HG03060 (cell line): ENCODE measurements at regions not wholly inside any gene's neighbourhood (a gene's known extent, or its start where the extent isn't known, plus 50 kb on each side); places are given as distances from the start of the nearest gene placed in this dataset.
"Not testable (repeated sequence)": the region's sequence is repeated elsewhere in the genome, so short reads cannot be mapped to it uniquely, and the experiment has no call there.

ENCODE experiments used
- ATAC-seq: cut with Tn5 transposase; IDR thresholded peaks from one replicate; pipeline ENCODE4 v1.9.1; 2021; ENCODE audit warnings: low read depth, moderate number of reproducible peaks; ENCODE audit not compliant: unreplicated experiment

GRCh38 chr16:85235991-85236817 lies 123.9 kb upstream of the CIBAR2 start:
- ATAC-seq, result no peak

DNA sequence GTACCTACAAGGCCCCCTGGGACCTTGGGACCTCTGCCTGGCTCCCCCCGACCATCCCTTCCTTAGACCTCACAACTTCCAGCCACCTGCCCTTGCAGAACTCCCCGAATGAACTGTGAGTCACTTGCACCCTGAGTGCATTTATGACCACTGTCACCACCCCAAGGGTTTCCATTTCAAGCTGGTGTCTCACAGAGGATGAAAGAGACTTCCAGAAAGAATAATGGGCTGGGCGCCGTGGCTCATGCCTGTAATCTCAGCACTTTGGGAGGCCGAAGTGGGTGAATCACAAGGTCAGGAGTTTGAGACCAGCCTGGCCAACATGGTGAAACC lies 124.5 kb upstream of the CIBAR2 start:
- no peak for ATAC-seq

DNA sequence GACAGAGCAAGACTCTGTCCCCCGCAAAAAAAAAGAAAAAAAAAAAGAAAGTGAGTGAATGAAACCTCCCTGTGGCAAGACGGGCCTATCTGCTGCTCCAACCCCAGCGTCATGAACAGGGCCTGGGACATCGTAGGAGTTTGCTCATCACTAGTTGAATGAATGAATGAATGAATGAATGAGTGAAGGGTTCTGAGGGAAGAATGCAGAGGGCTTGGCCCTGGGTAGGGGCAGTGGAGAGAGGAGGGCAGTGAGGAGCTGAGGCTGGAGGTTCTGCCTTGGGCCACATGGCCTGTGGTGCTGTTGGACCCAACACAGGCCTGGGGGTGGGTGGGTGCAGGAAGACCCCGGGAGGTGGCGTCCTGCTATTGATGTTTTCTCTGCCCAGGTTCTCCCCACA lies 125.5 kb upstream of the CIBAR2 start:
- no peak for ATAC-seq

GRCh38 chr16:85238233-85238647 lies 126.0 kb upstream of the CIBAR2 start:
- no peak for ATAC-seq

GRCh38 chr16:85239239-85239638 lies 127.0 kb upstream of the CIBAR2 start:
- ATAC-seq, result no peak

- no peak for ATAC-seq
These were observed 127.6 kb upstream of the CIBAR2 start for GRCh38 chr16:85239871-85240270.

DNA sequence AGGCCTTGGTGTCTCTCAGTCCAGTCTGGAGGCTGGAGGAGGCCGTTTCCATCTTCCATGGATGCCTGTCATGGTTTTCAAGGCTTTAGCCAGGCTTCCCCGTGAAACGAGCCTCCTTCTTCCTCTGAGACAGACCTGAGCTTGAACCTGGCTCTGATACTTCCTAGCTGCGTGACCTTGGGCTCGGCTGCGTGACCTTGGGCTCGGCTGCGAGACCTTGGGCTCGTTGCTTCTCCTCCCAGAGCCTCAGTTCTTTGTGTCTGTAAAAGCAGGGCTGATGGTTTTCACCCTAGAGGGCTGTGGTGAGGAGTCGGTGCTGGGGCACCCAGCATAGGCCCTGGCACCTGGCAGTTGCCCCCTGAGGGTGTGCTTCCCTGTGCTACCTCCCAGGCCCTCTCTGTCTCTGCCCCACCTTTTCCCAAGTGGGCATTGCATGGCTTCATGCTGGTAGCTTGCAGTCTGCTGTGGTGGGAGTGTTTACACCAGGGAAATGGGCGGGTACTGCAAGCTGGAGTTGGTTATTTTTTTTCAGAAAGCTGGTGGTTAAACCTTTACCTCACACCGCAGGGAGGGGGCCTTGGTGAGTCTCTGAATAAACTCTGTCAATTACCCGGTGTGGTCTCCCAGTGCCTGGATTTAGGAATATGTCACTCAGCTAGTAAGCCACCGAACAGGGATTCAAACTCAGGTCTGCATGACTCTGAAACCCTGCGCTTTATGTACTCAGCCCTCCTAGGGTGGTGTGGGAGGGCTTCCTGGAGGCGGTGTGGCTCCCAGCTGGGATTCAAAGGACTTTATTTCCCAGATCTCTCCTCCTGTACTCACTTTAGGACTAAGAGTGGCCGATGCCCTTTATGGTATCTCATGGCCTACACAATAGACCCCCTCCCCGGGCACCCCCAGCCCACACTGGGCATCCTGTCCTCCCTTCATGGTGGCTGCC lies 129.0 kb upstream of the CIBAR2 start:
- no peak for ATAC-seq

- no peak for ATAC-seq
These were observed 129.9 kb upstream of the CIBAR2 start for GRCh38 chr16:85242140-85242539.

DNA sequence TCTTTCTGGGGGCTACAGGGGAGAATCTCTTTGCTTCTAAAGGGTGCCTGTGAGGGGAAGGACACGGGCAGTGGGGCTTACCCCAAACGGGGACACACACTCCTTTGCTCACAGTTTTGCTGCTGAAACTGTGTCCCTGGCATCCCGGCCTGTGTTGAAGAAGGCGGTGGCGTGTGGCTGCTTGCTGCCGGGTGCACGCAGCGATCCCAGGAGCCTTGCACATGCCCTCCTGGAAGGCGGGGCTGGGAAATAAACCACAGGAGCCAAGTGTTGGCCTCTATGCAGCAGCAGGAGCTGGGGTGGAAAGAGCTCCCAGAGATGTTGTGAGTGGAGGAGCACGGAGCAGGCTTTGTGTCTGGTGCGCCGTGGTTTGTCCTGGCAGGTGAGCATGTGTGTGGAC lies 131.0 kb upstream of the CIBAR2 start:
- no peak for ATAC-seq

- ATAC-seq, result not testable (repeated sequence)
These were observed 132.2 kb upstream of the CIBAR2 start for GRCh38 chr16:85244452-85244851.

DNA sequence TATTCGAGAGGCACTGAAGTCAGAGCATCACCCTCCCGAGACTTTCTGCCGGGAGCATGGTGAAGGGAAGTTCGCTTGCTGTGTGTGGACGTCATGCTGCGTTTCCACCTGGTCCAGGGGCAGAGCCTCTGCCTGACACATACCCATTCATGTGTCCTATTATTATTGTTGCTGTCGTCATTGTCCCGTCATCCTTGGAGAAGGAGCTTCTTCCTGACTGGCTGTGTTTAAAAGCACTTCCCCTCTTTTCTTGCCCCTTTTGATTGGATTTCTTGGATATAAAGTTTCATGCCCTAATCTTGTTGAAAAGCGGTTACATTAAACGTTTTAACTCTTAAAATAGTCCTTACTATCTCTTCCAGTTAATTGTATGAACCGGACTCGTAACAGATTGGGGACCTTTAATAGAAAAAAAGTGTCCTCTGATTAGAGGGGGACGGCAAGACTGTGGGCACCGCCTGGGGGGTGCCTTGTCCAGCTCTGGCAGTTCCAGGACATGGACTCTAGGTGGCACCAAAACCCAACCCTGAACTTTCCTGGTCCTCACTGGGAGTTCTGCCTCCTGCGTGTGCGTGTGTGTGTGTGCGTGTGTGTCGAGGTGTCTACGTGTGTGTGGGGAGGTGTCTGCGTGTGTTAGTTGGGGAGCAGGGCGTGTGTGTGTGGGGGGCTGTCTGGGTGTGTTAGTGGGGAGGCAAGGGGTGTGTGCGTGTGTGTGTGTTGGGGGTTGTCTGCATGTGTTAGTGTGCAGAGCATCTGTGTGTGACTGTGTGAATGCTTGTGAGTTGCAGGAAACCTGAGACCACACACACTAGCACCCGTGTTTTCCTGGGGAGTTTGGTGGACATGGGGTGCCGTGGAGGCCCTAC lies 133.3 kb upstream of the CIBAR2 start:
- no peak for ATAC-seq

- no peak for ATAC-seq
These were observed 134.2 kb upstream of the CIBAR2 start for GRCh38 chr16:85246473-85246872.

DNA sequence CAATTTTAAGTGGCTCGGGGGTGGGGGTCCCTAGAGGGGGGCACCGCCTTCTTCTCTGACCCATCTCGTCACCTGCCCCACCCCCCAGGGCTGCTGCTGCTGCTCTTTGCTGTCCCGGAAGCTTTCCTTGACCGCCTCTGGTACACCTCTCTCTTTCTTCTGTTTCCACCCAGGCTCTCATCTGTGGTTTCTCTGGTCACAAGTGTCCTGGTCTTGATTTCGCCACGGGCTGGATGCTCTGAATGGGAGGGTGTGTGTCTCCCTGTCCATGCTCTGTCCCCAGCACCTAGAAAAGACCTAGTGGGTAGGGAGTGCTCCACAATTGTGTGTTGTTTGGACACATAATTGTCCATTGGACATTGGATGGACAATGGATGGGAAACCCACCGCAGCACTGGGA lies 134.7 kb upstream of the CIBAR2 start:
- no peak for ATAC-seq

GRCh38 chr16:85248342-85248741 lies 136.1 kb upstream of the CIBAR2 start:
- no peak for ATAC-seq

DNA sequence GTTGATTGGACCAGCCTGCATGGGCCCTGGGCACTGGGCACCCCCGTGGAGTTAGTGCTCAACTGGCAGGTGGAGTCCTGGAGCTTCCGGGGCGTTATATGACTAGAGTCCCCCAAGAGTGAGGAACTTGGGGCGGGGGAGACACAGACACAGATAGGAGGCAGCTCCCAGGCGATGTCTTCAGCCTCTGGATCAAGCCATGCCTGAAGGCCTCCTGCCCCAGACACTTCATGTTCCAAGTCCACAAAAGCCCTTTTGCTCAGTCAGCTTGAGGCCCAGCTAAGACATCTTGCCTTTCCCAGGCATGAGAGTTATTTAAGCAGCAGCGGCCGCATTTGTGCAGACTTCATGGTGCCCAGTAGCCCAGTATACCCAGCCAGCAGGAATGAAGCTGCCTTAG lies 136.6 kb upstream of the CIBAR2 start:
- ATAC-seq, result no peak

GRCh38 chr16:85249418-85250146 lies 137.3 kb upstream of the CIBAR2 start:
- no peak for ATAC-seq

GRCh38 chr16:85250147-85250463 lies 137.8 kb upstream of the CIBAR2 start:
- no peak for ATAC-seq

GRCh38 chr16:85250609-85251223 lies 138.4 kb upstream of the CIBAR2 start:
- no peak for ATAC-seq

- no peak for ATAC-seq
These were observed 139.0 kb upstream of the CIBAR2 start for GRCh38 chr16:85251225-85251760.

DNA sequence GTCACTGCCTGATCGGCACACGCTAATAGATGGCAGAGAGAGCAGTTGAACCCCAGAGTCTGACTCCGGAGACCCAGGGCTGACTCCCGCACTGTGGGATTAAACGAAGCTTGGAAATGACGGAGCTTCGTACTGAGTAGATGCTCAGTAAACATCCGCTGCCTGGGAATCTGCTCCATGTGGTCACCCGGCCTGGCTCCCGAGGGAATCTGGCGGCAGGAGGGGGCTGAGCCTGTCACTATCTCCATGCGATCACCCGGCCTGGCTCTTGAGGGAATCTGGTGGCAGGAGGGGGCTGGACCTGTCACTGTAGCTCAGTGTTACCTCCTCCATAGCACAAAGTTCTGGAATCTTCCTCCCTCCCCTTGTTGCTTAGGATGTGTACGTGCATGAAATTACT lies 139.7 kb upstream of the CIBAR2 start:
- no peak for ATAC-seq
